ENCODE measurements at regions not wholly inside any gene's neighbourhood (a gene's known extent, or its start where the extent isn't known, plus 50 kb on each side); places are given as distances from the start of the nearest gene placed in this dataset.
A peak's percentile ranks its signal among the peaks of the same experiment; 100 is the strongest.

GRCh38 chr7:69190763-69191162 lies 407.5 kb upstream of the AUTS2 start:
- Histone ChIP-seq H3K4me3 (ENCODE audit: low read length in 2 of 2) (no peak overlapping the region), H3K4me1 (ENCODE audit: insufficient read depth, low read length) (no peaks in the 10 kb centered on the region), H3K27me3 (ENCODE audit: insufficient read depth, low read length) (no peaks in the 10 kb centered on the region), H3K27ac (ENCODE audit: low read depth, low read length) (no peak overlapping the region), H3K9me3 (ENCODE audit: control insufficient read depth in 1 of 2, low read length in 2 of 2) (no peaks in the 10 kb centered on the region), H3K36me3 (ENCODE audit: insufficient read depth, low read length) (no peaks in the 10 kb centered on the region)
- DNase-seq, result no peak
- H3K9me3 Mint-ChIP-seq, result peaks cover 3 to 29% (median 15%) of the 10 kb centered on the region in 8 donors
- no peak overlapping the region for H3K4me3 Mint-ChIP-seq
- intact Hi-C loops (cut with micrococcal nuclease), result no loop called here
- H3K4me1 Mint-ChIP-seq, result no peaks in the 10 kb centered on the region
- POLR2A ChIA-PET (ENCODE audit: partially characterized antibody), result no interaction called here
- no peaks in the 10 kb centered on the region for H3K27me3 Mint-ChIP-seq
- no peak overlapping the region for H3K27ac Mint-ChIP-seq
- CTCF ChIA-PET (ENCODE audit: partially characterized antibody), result no interaction called here
- no peaks in the 10 kb centered on the region for H3K36me3 Mint-ChIP-seq

- no peak overlapping the region for H3K4me3 ChIP-seq (ENCODE audit: low read length in 2 of 2)
- H3K36me3 ChIP-seq (ENCODE audit: insufficient read depth, low read length), result no peaks in the 10 kb centered on the region
- CTCF ChIA-PET (ENCODE audit: partially characterized antibody), result no interaction called here
- no peaks in the 10 kb centered on the region for H3K4me1 ChIP-seq (ENCODE audit: insufficient read depth, low read length)
- no peak for DNase-seq
- intact Hi-C loops (cut with micrococcal nuclease), result no loop called here
- H3K27me3 ChIP-seq (ENCODE audit: insufficient read depth, low read length), result no peaks in the 10 kb centered on the region
- POLR2A ChIA-PET (ENCODE audit: partially characterized antibody), result no interaction called here
- no peaks in the 10 kb centered on the region for H3K9me3 ChIP-seq (ENCODE audit: control insufficient read depth in 1 of 2, low read length in 2 of 2)
- H3K27me3 Mint-ChIP-seq, result no peaks in the 10 kb centered on the region
- H3K9me3 Mint-ChIP-seq, result peaks cover 5 to 33% (median 14%) of the 10 kb centered on the region in 8 donors
- no peak overlapping the region for H3K4me3 Mint-ChIP-seq
- no peaks in the 10 kb centered on the region for H3K4me1 Mint-ChIP-seq
- no peak overlapping the region for H3K27ac Mint-ChIP-seq
- H3K27ac ChIP-seq (ENCODE audit: low read depth, low read length), result no peak overlapping the region
- no peaks in the 10 kb centered on the region for H3K36me3 Mint-ChIP-seq
These were observed 406.1 kb upstream of the AUTS2 start for GRCh38 chr7:69192134-69192533.

GRCh38 chr7:69193061-69193460 lies 405.2 kb upstream of the AUTS2 start:
- H3K27me3 ChIP-seq (ENCODE audit: insufficient read depth, low read length), result no peaks in the 10 kb centered on the region
- Mint-ChIP-seq H3K4me3 (no peak overlapping the region), H3K9me3 (peaks cover 5 to 33% (median 17%) of the 10 kb centered on the region in 8 donors), H3K27me3 (no peaks in the 10 kb centered on the region), H3K4me1 (no peaks in the 10 kb centered on the region), H3K36me3 (no peaks in the 10 kb centered on the region), H3K27ac (no peak overlapping the region)
- H3K36me3 ChIP-seq (ENCODE audit: insufficient read depth, low read length), result no peaks in the 10 kb centered on the region
- ChIA-PET CTCF (ENCODE audit: partially characterized antibody) (no interaction called here), POLR2A (ENCODE audit: partially characterized antibody) (no interaction called here)
- intact Hi-C loops (cut with micrococcal nuclease), result no loop called here
- no peak overlapping the region for H3K4me3 ChIP-seq (ENCODE audit: low read length in 2 of 2)
- DNase-seq, result no peak
- no peaks in the 10 kb centered on the region for H3K4me1 ChIP-seq (ENCODE audit: insufficient read depth, low read length)
- no peaks in the 10 kb centered on the region for H3K9me3 ChIP-seq (ENCODE audit: control insufficient read depth in 1 of 2, low read length in 2 of 2)
- H3K27ac ChIP-seq (ENCODE audit: low read depth, low read length), result no peak overlapping the region

- Mint-ChIP-seq H3K27ac (no peak overlapping the region), H3K36me3 (no peaks in the 10 kb centered on the region), H3K9me3 (peaks cover 2 to 59% (median 32%) of the 10 kb centered on the region in 8 donors), H3K4me3 (no peak overlapping the region), H3K27me3 (no peaks in the 10 kb centered on the region), H3K4me1 (peaks cover 7 to 11% (median 7%) of the 10 kb centered on the region in 4 donors)
- no peaks in the 10 kb centered on the region for H3K36me3 ChIP-seq (ENCODE audit: insufficient read depth, low read length)
- H3K4me1 ChIP-seq (ENCODE audit: insufficient read depth, low read length), result no peaks in the 10 kb centered on the region
- H3K27ac ChIP-seq (ENCODE audit: low read depth, low read length), result no peak overlapping the region
- POLR2A ChIA-PET (ENCODE audit: partially characterized antibody), result no interaction called here
- H3K9me3 ChIP-seq (ENCODE audit: control insufficient read depth in 1 of 2, low read length in 2 of 2), result peaks cover 4 to 10% of the 10 kb centered on the region in 2 donors
- no peaks in the 10 kb centered on the region for H3K27me3 ChIP-seq (ENCODE audit: insufficient read depth, low read length)
- CTCF ChIA-PET (ENCODE audit: partially characterized antibody), result no interaction called here
- intact Hi-C loops (cut with micrococcal nuclease), result no loop called here
- H3K4me3 ChIP-seq (ENCODE audit: low read length in 2 of 2), result no peak overlapping the region
- no peak for DNase-seq
These were observed 401.7 kb upstream of the AUTS2 start for GRCh38 chr7:69196593-69196992.

GRCh38 chr7:69198250-69198649 lies 400.0 kb upstream of the AUTS2 start:
- peaks cover 2 to 54% (median 34%) of the 10 kb centered on the region in 8 donors for H3K9me3 Mint-ChIP-seq
- H3K27ac ChIP-seq (ENCODE audit: low read depth, low read length), result no peak overlapping the region
- intact Hi-C loops (cut with micrococcal nuclease), result no loop called here
- ChIA-PET POLR2A (ENCODE audit: partially characterized antibody) (no interaction called here), CTCF (ENCODE audit: partially characterized antibody) (no interaction called here)
- no peaks in the 10 kb centered on the region for H3K27me3 Mint-ChIP-seq
- no peak for DNase-seq
- no peaks in the 10 kb centered on the region for H3K27me3 ChIP-seq (ENCODE audit: insufficient read depth, low read length)
- H3K4me1 Mint-ChIP-seq, result peaks cover 7 to 11% (median 7%) of the 10 kb centered on the region in 4 donors
- H3K36me3 ChIP-seq (ENCODE audit: insufficient read depth, low read length), result no peaks in the 10 kb centered on the region
- no peaks in the 10 kb centered on the region for H3K36me3 Mint-ChIP-seq
- H3K4me3 Mint-ChIP-seq, result no peak overlapping the region
- H3K4me1 ChIP-seq (ENCODE audit: insufficient read depth, low read length), result no peaks in the 10 kb centered on the region
- peaks cover 4 to 10% of the 10 kb centered on the region in 2 donors for H3K9me3 ChIP-seq (ENCODE audit: control insufficient read depth in 1 of 2, low read length in 2 of 2)
- no peak overlapping the region for H3K27ac Mint-ChIP-seq
- no peak overlapping the region for H3K4me3 ChIP-seq (ENCODE audit: low read length in 2 of 2)

- Mint-ChIP-seq H3K4me1 (peaks cover 7 to 11% (median 7%) of the 10 kb centered on the region in 4 donors), H3K4me3 (no peak overlapping the region), H3K36me3 (no peaks in the 10 kb centered on the region), H3K27ac (peak overlapping the region in 4 of 7 donors; percentile 42 to 94 (median 66)), H3K27me3 (no peaks in the 10 kb centered on the region), H3K9me3 (peaks cover 2 to 49% (median 31%) of the 10 kb centered on the region in 8 donors)
- Histone ChIP-seq H3K27ac (ENCODE audit: low read depth, low read length) (no peak overlapping the region), H3K36me3 (ENCODE audit: insufficient read depth, low read length) (no peaks in the 10 kb centered on the region), H3K9me3 (ENCODE audit: control insufficient read depth in 1 of 2, low read length in 2 of 2) (peaks cover 4 to 10% of the 10 kb centered on the region in 2 donors), H3K4me1 (ENCODE audit: insufficient read depth, low read length) (no peaks in the 10 kb centered on the region), H3K27me3 (ENCODE audit: insufficient read depth, low read length) (no peaks in the 10 kb centered on the region), H3K4me3 (ENCODE audit: low read length in 2 of 2) (no peak overlapping the region)
- intact Hi-C loops (cut with micrococcal nuclease), result no loop called here
- POLR2A ChIA-PET (ENCODE audit: partially characterized antibody), result no interaction called here
- DNase-seq, result no peak
- CTCF ChIA-PET (ENCODE audit: partially characterized antibody), result no interaction called here
These were observed 399.2 kb upstream of the AUTS2 start for GRCh38 chr7:69199041-69199440.

GRCh38 chr7:69199661-69200060 lies 398.6 kb upstream of the AUTS2 start:
- Histone ChIP-seq H3K36me3 (ENCODE audit: insufficient read depth, low read length) (no peaks in the 10 kb centered on the region), H3K27me3 (ENCODE audit: insufficient read depth, low read length) (no peaks in the 10 kb centered on the region), H3K9me3 (ENCODE audit: control insufficient read depth in 1 of 2, low read length in 2 of 2) (peaks cover 4 to 10% of the 10 kb centered on the region in 2 donors), H3K4me1 (ENCODE audit: insufficient read depth, low read length) (no peaks in the 10 kb centered on the region), H3K4me3 (ENCODE audit: low read length in 2 of 2) (no peak overlapping the region), H3K27ac (ENCODE audit: low read depth, low read length) (no peak overlapping the region)
- Mint-ChIP-seq H3K9me3 (peaks cover 6 to 48% (median 29%) of the 10 kb centered on the region in 8 donors), H3K36me3 (no peaks in the 10 kb centered on the region), H3K27me3 (no peaks in the 10 kb centered on the region), H3K27ac (peak overlapping the region in 3 of 7 donors; percentile 50 to 94 (median 54)), H3K4me1 (peaks cover 7 to 11% (median 7%) of the 10 kb centered on the region in 4 donors), H3K4me3 (peak overlapping the region in 1 of 8 donors; percentile 0)
- intact Hi-C loops (cut with micrococcal nuclease), result no loop called here
- POLR2A ChIA-PET (ENCODE audit: partially characterized antibody), result no interaction called here
- no peak for DNase-seq
- CTCF ChIA-PET (ENCODE audit: partially characterized antibody), result no interaction called here

- H3K4me1 ChIP-seq (ENCODE audit: insufficient read depth, low read length), result no peaks in the 10 kb centered on the region
- ChIA-PET CTCF (ENCODE audit: partially characterized antibody) (no interaction called here), POLR2A (ENCODE audit: partially characterized antibody) (no interaction called here)
- peaks cover 5 to 9% (median 7%) of the 10 kb centered on the region in 4 donors for H3K4me1 Mint-ChIP-seq
- intact Hi-C loops (cut with micrococcal nuclease), result no loop called here
- no peak overlapping the region for H3K4me3 ChIP-seq (ENCODE audit: low read length in 2 of 2)
- H3K9me3 ChIP-seq (ENCODE audit: control insufficient read depth in 1 of 2, low read length in 2 of 2), result peaks cover 4 to 10% of the 10 kb centered on the region in 2 donors
- no peak overlapping the region for H3K4me3 Mint-ChIP-seq
- H3K9me3 Mint-ChIP-seq, result peaks cover 6 to 39% (median 19%) of the 10 kb centered on the region in 8 donors
- H3K27me3 Mint-ChIP-seq, result no peaks in the 10 kb centered on the region
- H3K27ac Mint-ChIP-seq, result no peak overlapping the region
- DNase-seq, result no peak
- no peaks in the 10 kb centered on the region for H3K27me3 ChIP-seq (ENCODE audit: insufficient read depth, low read length)
- H3K27ac ChIP-seq (ENCODE audit: low read depth, low read length), result no peak overlapping the region
- H3K36me3 Mint-ChIP-seq, result no peaks in the 10 kb centered on the region
- no peaks in the 10 kb centered on the region for H3K36me3 ChIP-seq (ENCODE audit: insufficient read depth, low read length)
These were observed 394.4 kb upstream of the AUTS2 start for GRCh38 chr7:69203871-69204270.
